HepG2 (cell line): ENCODE measurements at regions not wholly inside any gene's neighbourhood (a gene's known extent, or its start where the extent isn't known, plus 50 kb on each side); places are given as distances from the start of the nearest gene placed in this dataset.
A peak's percentile ranks its signal among the peaks of the same experiment; 100 is the strongest.

Source experiments
- BCL6 ChIP-seq: IDR thresholded peaks from 2 replicates; pipeline ENCODE4 v1.6.1; 2016; ENCODE audit warnings: missing genetic modification reagents, missing compliant biosample characterization
- CBX5 ChIP-seq: sonication (generic); formaldehyde crosslinking; IDR thresholded peaks from 2 replicates; pipeline ENCODE4 v1.4.0; 2020; ENCODE audit warnings: missing genetic modification reagents, borderline replicate concordance
- EED ChIP-seq: sonication (generic); formaldehyde crosslinking; IDR thresholded peaks from 2 replicates; pipeline ENCODE4 v1.5.0; 2020; ENCODE audit warnings: mild to moderate bottlenecking, missing genetic modification reagents
- PAX8 ChIP-seq: sonication (generic); formaldehyde crosslinking; IDR thresholded peaks from 2 replicates; pipeline ENCODE4 v1.8.0; 2022; ENCODE audit warnings: mild to moderate bottlenecking, missing genetic modification reagents, borderline replicate concordance
- SRY ChIP-seq: sonication (generic); formaldehyde crosslinking; IDR thresholded peaks from 2 replicates; pipeline ENCODE4 v1.8.0; 2022; ENCODE audit warnings: mild to moderate bottlenecking, missing genetic modification reagents
- TGIF2 ChIP-seq: IDR thresholded peaks from 2 replicates; pipeline ENCODE4 v1.6.1; 2016; ENCODE audit warnings: control low read depth, missing compliant biosample characterization
- XRCC5 ChIP-seq: fragments of 200-400 bp; formaldehyde crosslinking; optimal IDR thresholded peaks from 2 replicates; pipeline ENCODE3; 2017; ENCODE audit warnings: mild to moderate bottlenecking, low read length
- ZBTB21 ChIP-seq: sonication (generic); formaldehyde crosslinking; IDR thresholded peaks from 2 replicates; pipeline ENCODE4 v1.4.0; 2020; ENCODE audit warnings: missing genetic modification reagents
- ZBTB42 ChIP-seq: sonication (generic); formaldehyde crosslinking; IDR thresholded peaks from 2 replicates; pipeline ENCODE4 v1.5.0; 2020; ENCODE audit warnings: mild to moderate bottlenecking, missing genetic modification reagents
- ZNF670 ChIP-seq: sonication (generic); formaldehyde crosslinking; IDR thresholded peaks from 2 replicates; pipeline ENCODE4 v1.8.0; 2022; ENCODE audit warnings: mild to moderate bottlenecking, missing genetic modification reagents, borderline replicate concordance
- TF ChIP-seq, protein P1 (sequence below): sonication (generic); formaldehyde crosslinking; IDR thresholded peaks from 2 replicates; pipeline ENCODE4 v1.8.0; 2022; ENCODE audit warnings: mild to moderate bottlenecking, missing genetic modification reagents
- TF ChIP-seq, protein P2 (sequence below), 2 experiments: sonication (generic) in 1 of 2; formaldehyde crosslinking in 1 of 2; IDR thresholded peaks; 2 replicates each; pipeline versions ENCODE4 v1.5.1 to v1.6.1; 2011 to 2020; ENCODE audit warnings: borderline replicate concordance in 1 of 2, low read depth in 1 of 2, low read length in 1 of 2, mild to moderate bottlenecking in 1 of 2, missing genetic modification reagents in 1 of 2, moderate library complexity in 1 of 2
- TF ChIP-seq, protein P3 (sequence below), 2 experiments: IDR thresholded peaks; 2 replicates each; pipeline ENCODE4 v1.6.1; 2011 to 2012; ENCODE audit warnings: low read length in 2 of 2, borderline replicate concordance in 1 of 2, low read depth in 1 of 2, mild to moderate bottlenecking in 1 of 2, moderate library complexity in 1 of 2
- TF ChIP-seq, protein P4 (sequence below): sonication (generic); formaldehyde crosslinking; IDR thresholded peaks from 2 replicates; pipeline ENCODE4 v1.4.0; 2020; ENCODE audit warnings: mild to moderate bottlenecking, missing genetic modification reagents
- TF ChIP-seq, protein P5 (sequence below): sonication (generic); formaldehyde crosslinking; IDR thresholded peaks from 2 replicates; pipeline ENCODE4 v1.8.1; 2023; ENCODE audit warnings: missing genetic modification reagents, inconsistent platforms, borderline replicate concordance

DNA sequence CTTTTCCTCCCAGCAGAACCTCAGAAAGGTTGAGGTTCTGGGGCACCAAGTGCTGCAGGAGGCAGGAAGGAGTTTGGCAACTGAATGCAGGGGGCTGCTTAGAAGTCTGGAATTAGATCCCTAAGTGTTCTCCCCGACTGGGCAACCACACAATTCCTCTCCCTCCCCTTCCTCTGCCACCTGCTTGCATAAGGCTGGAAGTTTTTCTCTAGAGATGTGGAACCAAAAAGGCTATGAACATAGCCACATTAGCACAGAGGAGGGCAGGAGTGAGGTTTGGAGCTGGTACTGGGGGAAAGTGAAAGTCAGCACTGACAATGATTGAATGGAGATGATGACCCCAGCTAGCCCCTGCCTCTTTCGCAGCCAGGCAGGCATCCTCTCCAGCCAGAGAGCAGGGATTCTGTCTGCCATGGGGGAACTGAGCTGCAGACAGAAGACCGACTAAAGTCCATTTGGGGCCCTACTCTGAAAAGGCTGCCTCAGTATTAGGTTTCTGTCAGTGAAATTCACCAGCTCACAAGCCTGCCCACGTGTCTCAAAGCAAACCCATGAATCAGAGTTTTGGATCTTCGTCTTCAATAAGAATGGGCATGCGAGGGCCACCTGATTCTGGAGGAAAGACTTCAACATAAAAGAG is 87.9 kb upstream of the ITGA6 start (continued):
- TF ChIP-seq, protein P1, sequence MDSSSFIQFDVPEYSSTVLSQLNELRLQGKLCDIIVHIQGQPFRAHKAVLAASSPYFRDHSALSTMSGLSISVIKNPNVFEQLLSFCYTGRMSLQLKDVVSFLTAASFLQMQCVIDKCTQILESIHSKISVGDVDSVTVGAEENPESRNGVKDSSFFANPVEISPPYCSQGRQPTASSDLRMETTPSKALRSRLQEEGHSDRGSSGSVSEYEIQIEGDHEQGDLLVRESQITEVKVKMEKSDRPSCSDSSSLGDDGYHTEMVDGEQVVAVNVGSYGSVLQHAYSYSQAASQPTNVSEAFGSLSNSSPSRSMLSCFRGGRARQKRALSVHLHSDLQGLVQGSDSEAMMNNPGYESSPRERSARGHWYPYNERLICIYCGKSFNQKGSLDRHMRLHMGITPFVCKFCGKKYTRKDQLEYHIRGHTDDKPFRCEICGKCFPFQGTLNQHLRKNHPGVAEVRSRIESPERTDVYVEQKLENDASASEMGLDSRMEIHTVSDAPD (CRISPR knock-in tag) = 0 out of 2 replicates have a peak, but pooled peaks have one; percentile 18
- TF ChIP-seq XRCC5 (peak; percentile 95), ZBTB21 (no peak), BCL6 (peak; percentile 73), SRY (no peak), TGIF2 (CRISPR knock-in tag) (peak; percentile 79; the same call in 1 of the 2 replicates), ZBTB42 (0 out of 2 replicates have a peak, but pooled peaks have one; percentile 29), PAX8 (no peak), ZNF670 (0 out of 2 replicates have a peak, but pooled peaks have one; percentile 16), EED (CRISPR knock-in tag) (no peak), CBX5 (CRISPR knock-in tag) (peak; percentile 75; the same call in 1 of the 2 replicates)
- TF ChIP-seq, protein P2, sequence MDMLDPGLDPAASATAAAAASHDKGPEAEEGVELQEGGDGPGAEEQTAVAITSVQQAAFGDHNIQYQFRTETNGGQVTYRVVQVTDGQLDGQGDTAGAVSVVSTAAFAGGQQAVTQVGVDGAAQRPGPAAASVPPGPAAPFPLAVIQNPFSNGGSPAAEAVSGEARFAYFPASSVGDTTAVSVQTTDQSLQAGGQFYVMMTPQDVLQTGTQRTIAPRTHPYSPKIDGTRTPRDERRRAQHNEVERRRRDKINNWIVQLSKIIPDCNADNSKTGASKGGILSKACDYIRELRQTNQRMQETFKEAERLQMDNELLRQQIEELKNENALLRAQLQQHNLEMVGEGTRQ (IDR thresholded peaks at IDR 0.05; ENCODE audit: low read depth, low read length) = peak; percentile 60; the same call in 1 of the 2 replicates
- TF ChIP-seq, protein P2 (CRISPR knock-in tag; IDR thresholded peaks at IDR 0.05; ENCODE audit: borderline replicate concordance) = peak; percentile 69; the same call in 1 of the 2 replicates
- TF ChIP-seq, protein P3, sequence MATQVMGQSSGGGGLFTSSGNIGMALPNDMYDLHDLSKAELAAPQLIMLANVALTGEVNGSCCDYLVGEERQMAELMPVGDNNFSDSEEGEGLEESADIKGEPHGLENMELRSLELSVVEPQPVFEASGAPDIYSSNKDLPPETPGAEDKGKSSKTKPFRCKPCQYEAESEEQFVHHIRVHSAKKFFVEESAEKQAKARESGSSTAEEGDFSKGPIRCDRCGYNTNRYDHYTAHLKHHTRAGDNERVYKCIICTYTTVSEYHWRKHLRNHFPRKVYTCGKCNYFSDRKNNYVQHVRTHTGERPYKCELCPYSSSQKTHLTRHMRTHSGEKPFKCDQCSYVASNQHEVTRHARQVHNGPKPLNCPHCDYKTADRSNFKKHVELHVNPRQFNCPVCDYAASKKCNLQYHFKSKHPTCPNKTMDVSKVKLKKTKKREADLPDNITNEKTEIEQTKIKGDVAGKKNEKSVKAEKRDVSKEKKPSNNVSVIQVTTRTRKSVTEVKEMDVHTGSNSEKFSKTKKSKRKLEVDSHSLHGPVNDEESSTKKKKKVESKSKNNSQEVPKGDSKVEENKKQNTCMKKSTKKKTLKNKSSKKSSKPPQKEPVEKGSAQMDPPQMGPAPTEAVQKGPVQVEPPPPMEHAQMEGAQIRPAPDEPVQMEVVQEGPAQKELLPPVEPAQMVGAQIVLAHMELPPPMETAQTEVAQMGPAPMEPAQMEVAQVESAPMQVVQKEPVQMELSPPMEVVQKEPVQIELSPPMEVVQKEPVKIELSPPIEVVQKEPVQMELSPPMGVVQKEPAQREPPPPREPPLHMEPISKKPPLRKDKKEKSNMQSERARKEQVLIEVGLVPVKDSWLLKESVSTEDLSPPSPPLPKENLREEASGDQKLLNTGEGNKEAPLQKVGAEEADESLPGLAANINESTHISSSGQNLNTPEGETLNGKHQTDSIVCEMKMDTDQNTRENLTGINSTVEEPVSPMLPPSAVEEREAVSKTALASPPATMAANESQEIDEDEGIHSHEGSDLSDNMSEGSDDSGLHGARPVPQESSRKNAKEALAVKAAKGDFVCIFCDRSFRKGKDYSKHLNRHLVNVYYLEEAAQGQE (IDR thresholded peaks at IDR 0.05; ENCODE audit: borderline replicate concordance in 1 of 2, low read depth in 1 of 2, low read length in 2 of 2) = peak in 1 of 2 experiments; percentile 74; a peak in 1 of 4 replicates
- TF ChIP-seq, protein P4, sequence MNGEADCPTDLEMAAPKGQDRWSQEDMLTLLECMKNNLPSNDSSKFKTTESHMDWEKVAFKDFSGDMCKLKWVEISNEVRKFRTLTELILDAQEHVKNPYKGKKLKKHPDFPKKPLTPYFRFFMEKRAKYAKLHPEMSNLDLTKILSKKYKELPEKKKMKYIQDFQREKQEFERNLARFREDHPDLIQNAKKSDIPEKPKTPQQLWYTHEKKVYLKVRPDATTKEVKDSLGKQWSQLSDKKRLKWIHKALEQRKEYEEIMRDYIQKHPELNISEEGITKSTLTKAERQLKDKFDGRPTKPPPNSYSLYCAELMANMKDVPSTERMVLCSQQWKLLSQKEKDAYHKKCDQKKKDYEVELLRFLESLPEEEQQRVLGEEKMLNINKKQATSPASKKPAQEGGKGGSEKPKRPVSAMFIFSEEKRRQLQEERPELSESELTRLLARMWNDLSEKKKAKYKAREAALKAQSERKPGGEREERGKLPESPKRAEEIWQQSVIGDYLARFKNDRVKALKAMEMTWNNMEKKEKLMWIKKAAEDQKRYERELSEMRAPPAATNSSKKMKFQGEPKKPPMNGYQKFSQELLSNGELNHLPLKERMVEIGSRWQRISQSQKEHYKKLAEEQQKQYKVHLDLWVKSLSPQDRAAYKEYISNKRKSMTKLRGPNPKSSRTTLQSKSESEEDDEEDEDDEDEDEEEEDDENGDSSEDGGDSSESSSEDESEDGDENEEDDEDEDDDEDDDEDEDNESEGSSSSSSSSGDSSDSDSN = peak; percentile 34; the same call in 1 of the 2 replicates
- TF ChIP-seq, protein P5, sequence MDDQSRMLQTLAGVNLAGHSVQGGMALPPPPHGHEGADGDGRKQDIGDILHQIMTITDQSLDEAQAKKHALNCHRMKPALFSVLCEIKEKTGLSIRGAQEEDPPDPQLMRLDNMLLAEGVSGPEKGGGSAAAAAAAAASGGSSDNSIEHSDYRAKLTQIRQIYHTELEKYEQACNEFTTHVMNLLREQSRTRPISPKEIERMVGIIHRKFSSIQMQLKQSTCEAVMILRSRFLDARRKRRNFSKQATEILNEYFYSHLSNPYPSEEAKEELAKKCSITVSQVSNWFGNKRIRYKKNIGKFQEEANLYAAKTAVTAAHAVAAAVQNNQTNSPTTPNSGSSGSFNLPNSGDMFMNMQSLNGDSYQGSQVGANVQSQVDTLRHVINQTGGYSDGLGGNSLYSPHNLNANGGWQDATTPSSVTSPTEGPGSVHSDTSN (CRISPR knock-in tag) = no peak
